SJCRH30 (cell line): ENCODE measurements at regions not wholly inside any gene's neighbourhood (a gene's known extent, or its start where the extent isn't known, plus 50 kb on each side); places are given as distances from the start of the nearest gene placed in this dataset.
"Not testable (repeated sequence)": the region's sequence is repeated elsewhere in the genome, so short reads cannot be mapped to it uniquely, and the experiment has no call there.

Experiments used
- DNase-seq, 2 experiments: peaks; one replicate each; pipeline ENCODE4 v3.0.0-alpha.2; 2015 to 2020
- H3K27ac ChIP-seq: fragments of 250-450 bp; sonication (Bioruptor Pico); 2 replicates; pipeline ENCODE4 v1.5.1; 2020; ENCODE audit warnings: mild to moderate bottlenecking, moderate library complexity
- H3K27me3 ChIP-seq: fragments of 250-450 bp; sonication (Bioruptor Pico); 2 replicates; pipeline ENCODE4 v1.5.1; 2020; ENCODE audit warnings: mild to moderate bottlenecking, moderate library complexity
- H3K36me3 ChIP-seq: fragments of 250-450 bp; sonication (Bioruptor Pico); 2 replicates; pipeline ENCODE4 v1.5.1; 2020; ENCODE audit warnings: mild to moderate bottlenecking, moderate library complexity
- H3K4me1 ChIP-seq: fragments of 250-450 bp; sonication (Bioruptor Pico); 2 replicates; pipeline ENCODE4 v1.5.1; 2020; ENCODE audit warnings: mild to moderate bottlenecking, moderate library complexity
- H3K4me3 ChIP-seq: fragments of 250-450 bp; sonication (Bioruptor Pico); 2 replicates; pipeline ENCODE4 v1.5.1; 2020; ENCODE audit warnings: mild to moderate bottlenecking, moderate library complexity
- H3K9me3 ChIP-seq: fragments of 250-450 bp; sonication (Bioruptor Pico); replicated peaks from 2 replicates; pipeline ENCODE4 v1.5.1; 2020; ENCODE audit warnings: mild to moderate bottlenecking, moderate library complexity

- H3K9me3 ChIP-seq = no peaks in the 10 kb centered on the region
- H3K27me3 ChIP-seq = no peaks in the 10 kb centered on the region
- no peak overlapping the region for H3K4me3 ChIP-seq
- DNase-seq = no peak
- H3K4me1 ChIP-seq = no peaks in the 10 kb centered on the region
- H3K27ac ChIP-seq = no peak overlapping the region
- no peaks in the 10 kb centered on the region for H3K36me3 ChIP-seq
Measured at GRCh38 chr11:114924042-114924441, 245.7 kb downstream of the NXPE2 start.

DNA sequence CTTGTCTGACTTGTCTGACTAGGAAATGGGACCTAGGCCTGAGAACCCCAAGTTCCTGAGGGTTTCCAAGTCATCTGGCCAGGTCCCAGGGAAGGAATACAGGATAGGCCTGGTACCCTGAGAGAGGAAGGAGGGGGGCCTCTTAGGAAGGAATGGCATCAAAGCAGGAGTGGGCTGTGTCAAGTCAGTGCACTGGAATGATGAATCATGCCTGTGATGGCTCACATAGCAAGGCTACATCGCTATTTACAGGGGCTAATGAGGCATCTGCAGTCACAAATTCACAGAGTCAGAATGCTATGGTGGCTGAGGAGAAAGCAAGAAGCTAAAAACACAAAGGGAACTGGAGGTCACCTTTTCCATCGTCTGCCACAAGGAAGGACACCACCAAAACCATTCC, 247.3 kb downstream of the NXPE2 start:
- Histone ChIP-seq H3K4me1 (no peaks in the 10 kb centered on the region), H3K27ac (no peak overlapping the region), H3K27me3 (no peaks in the 10 kb centered on the region), H3K9me3 (no peaks in the 10 kb centered on the region), H3K4me3 (no peak overlapping the region), H3K36me3 (no peaks in the 10 kb centered on the region)
- no peak for DNase-seq

- no peak overlapping the region for H3K27ac ChIP-seq
- no peak for DNase-seq
- no peaks in the 10 kb centered on the region for H3K36me3 ChIP-seq
Measured at GRCh38 chr11:114928260-114928870, 250.0 kb downstream of the NXPE2 start.

GRCh38 chr11:114929351-114930000, 251.1 kb downstream of the NXPE2 start:
- Histone ChIP-seq H3K36me3 (no peaks in the 10 kb centered on the region), H3K27me3 (no peaks in the 10 kb centered on the region), H3K27ac (no peak overlapping the region), H3K9me3 (no peaks in the 10 kb centered on the region), H3K4me1 (no peaks in the 10 kb centered on the region), H3K4me3 (no peak overlapping the region)
- no peak for DNase-seq

More at GRCh38 chr11:114928260-114928870, 250.0 kb downstream of the NXPE2 start:
- H3K27me3 ChIP-seq = no peaks in the 10 kb centered on the region
- H3K9me3 ChIP-seq = no peaks in the 10 kb centered on the region
- no peak overlapping the region for H3K4me3 ChIP-seq
- H3K4me1 ChIP-seq = no peaks in the 10 kb centered on the region

DNA sequence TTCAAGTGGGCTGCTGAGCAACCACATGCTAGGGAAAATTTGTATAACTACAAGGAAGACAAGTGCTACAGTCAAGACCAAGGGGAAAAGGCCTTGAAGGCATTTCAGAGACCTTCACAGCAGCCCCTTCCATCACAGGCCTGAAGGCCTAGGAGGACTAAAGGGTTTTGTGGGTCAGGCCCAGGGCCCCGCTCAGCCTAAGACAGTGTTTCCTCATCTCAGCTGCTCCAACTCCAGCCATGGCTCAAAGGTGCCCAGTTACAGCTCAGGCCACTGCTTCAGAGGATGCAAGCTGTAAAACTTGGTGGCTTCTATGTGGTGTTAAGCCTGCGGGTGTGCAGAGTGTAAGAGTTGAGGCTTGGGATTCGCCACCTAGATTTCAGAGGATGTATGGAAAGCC, 260.5 kb downstream of the NXPE2 start:
- Histone ChIP-seq H3K4me3 (no peak overlapping the region), H3K27me3 (no peaks in the 10 kb centered on the region), H3K27ac (no peak overlapping the region), H3K4me1 (no peaks in the 10 kb centered on the region), H3K36me3 (no peaks in the 10 kb centered on the region), H3K9me3 (no peaks in the 10 kb centered on the region)
- no peak for DNase-seq

- Histone ChIP-seq H3K36me3 (no peaks in the 10 kb centered on the region), H3K4me1 (no peaks in the 10 kb centered on the region), H3K9me3 (no peaks in the 10 kb centered on the region), H3K27ac (no peak overlapping the region), H3K27me3 (no peaks in the 10 kb centered on the region), H3K4me3 (no peak overlapping the region)
- no peak for DNase-seq
Measured at GRCh38 chr11:114942207-114942606, 263.9 kb downstream of the NXPE2 start.

DNA sequence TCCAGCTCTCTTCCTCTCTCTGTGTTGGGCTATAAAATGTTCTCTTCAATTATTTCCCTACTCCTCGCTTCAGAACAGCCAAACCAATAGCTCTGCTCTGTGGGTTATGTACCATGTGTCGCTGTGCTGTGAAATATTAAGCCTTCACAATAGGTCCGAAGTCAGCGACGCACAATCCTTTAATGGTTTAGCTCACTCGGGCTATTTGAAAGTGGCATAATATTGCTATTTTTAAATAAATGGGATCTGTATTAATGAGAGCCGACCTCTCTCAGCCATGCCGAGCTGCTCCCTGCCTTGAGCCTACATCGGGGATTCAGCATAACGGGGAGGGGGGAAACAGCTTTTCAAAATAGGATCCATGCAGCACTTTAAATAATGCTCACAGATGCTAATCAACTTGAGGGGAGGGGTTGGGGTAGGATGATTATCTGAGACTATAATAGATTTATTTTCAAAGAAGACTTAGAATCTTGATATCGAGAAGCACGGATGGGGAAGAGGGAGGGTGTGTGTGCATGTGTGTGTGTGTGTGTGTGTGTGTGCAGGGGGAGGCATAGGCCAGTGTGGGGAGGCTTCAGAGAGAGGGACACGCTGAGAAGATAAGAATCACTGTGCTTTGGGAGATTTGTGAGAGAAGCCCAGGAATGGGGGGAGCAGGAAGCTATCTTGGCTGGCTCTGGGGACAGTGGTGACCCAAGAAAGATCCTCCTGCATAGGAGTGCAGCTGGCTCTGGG, 271.5 kb downstream of the NXPE2 start:
- H3K27me3 ChIP-seq = no peaks in the 10 kb centered on the region
- no peak for DNase-seq
- H3K9me3 ChIP-seq = no peaks in the 10 kb centered on the region
- H3K4me3 ChIP-seq = no peak overlapping the region
- no peak overlapping the region for H3K27ac ChIP-seq
- H3K36me3 ChIP-seq = no peaks in the 10 kb centered on the region
- no peaks in the 10 kb centered on the region for H3K4me1 ChIP-seq

- no peaks in the 10 kb centered on the region for H3K36me3 ChIP-seq
- no peaks in the 10 kb centered on the region for H3K4me1 ChIP-seq
- H3K27ac ChIP-seq = no peak overlapping the region
- H3K27me3 ChIP-seq = no peaks in the 10 kb centered on the region
- DNase-seq = no peak
- no peaks in the 10 kb centered on the region for H3K9me3 ChIP-seq
- no peak overlapping the region for H3K4me3 ChIP-seq
Measured at GRCh38 chr11:114953039-114953438, 274.7 kb downstream of the NXPE2 start.

DNA sequence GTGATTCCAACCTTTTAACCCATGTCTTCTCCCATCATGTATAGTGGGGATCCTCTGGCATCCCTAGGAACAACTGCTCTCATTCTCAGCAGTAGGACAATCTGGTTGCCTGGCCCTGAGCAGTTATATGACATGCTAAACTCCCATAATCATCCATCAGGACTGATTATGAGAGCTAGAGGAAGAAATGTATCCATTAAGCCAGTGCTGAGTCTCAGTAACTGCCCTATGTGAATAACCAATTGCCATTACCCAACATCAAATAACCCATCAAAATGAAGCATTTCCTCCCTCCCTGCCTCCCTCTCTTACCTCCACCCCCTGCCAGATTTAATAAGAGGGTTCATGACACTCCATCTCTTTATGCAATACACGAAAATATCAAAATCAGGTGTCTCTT, 277.6 kb downstream of the NXPE2 start:
- Histone ChIP-seq H3K4me3 (no peak overlapping the region), H3K4me1 (no peaks in the 10 kb centered on the region), H3K27me3 (no peaks in the 10 kb centered on the region), H3K36me3 (no peaks in the 10 kb centered on the region), H3K9me3 (no peaks in the 10 kb centered on the region), H3K27ac (no peak overlapping the region)
- DNase-seq = no peak

GRCh38 chr11:114956566-114956965, 278.2 kb downstream of the NXPE2 start:
- DNase-seq = no peak
- Histone ChIP-seq H3K4me1 (no peaks in the 10 kb centered on the region), H3K27me3 (no peaks in the 10 kb centered on the region), H3K9me3 (no peaks in the 10 kb centered on the region), H3K4me3 (no peak overlapping the region), H3K36me3 (no peaks in the 10 kb centered on the region), H3K27ac (no peak overlapping the region)

DNA sequence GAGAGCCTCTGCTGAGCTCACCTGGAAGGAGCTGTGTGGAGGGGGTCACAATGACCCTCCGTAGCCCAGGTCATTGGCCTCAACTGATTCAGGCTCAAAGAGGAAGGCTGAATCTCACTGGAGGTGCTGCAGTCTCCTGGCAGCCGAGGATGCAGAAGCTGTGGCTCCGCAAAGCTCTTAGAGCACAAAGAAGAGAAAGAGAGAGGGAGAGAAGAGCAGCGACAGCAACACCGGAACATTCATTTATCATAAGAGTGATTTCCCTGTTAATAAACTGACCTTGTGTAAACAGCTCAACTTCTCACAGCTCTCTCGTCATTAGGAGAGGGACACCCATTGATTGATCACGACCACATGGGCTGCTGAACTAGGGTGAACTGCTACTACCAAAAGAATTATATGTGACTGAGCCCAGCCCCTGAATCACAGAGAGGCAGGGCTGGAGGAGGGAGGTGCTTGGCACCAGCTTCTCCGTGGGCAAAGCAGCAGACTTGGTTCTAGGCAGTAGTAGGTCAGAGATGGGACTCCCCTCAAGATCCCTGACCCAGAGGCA, 281.7 kb downstream of the NXPE2 start:
- no peak overlapping the region for H3K27ac ChIP-seq

GRCh38 chr11:114960819-114961218, 282.5 kb downstream of the NXPE2 start:
- not testable (repeated sequence) for H3K4me3 ChIP-seq, H3K4me1 ChIP-seq, H3K9me3 ChIP-seq, DNase-seq, H3K27me3 ChIP-seq, H3K36me3 ChIP-seq, H3K27ac ChIP-seq

More for the DNA sequence above, 281.7 kb downstream of the NXPE2 start:
- Histone ChIP-seq H3K36me3 (no peaks in the 10 kb centered on the region), H3K4me1 (no peaks in the 10 kb centered on the region), H3K27me3 (no peaks in the 10 kb centered on the region), H3K4me3 (no peak overlapping the region), H3K9me3 (no peaks in the 10 kb centered on the region)
- DNase-seq = no peak

- no peak for DNase-seq
- no peaks in the 10 kb centered on the region for H3K36me3 ChIP-seq
- no peak overlapping the region for H3K27ac ChIP-seq
- H3K27me3 ChIP-seq = no peaks in the 10 kb centered on the region
- H3K9me3 ChIP-seq = no peaks in the 10 kb centered on the region
- H3K4me3 ChIP-seq = no peak overlapping the region
- no peaks in the 10 kb centered on the region for H3K4me1 ChIP-seq
Measured at GRCh38 chr11:114964676-114965214, 286.4 kb downstream of the NXPE2 start.

DNA sequence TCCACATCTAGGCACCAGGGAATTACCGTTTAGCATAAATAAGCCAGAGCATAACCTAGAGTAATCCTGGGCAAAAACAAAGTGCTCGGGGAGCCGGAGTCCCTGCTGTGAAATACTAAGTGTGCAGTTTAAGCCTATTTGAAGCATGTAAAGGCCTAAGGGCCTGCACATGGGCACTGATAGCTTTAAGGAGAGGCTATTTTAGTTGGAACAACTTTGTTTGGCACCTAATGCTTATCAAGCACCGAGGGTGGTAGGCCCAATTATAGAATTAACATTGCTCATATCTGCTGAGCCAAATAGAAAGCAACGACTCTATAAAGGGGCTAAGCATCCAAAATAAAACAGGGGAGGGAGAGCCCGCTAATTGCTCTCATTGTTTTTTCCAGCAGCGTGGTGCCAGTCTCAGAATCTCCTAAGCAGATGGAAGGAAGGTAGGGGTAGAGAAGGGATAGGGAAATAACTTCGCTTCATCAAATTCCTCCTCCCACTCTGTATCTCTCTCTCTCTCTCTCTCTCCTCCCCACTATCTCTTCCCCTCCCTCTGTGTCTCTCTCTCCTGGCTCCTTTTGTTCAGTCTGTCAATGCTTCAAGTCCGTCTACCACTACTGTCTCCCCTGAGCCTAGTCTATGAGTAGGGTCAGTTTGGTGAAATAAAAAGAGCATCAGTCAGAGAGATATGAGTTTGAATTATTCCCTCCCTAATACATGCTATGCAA, 292.8 kb downstream of the NXPE2 start:
- no peaks in the 10 kb centered on the region for H3K9me3 ChIP-seq

More for the DNA sequence above, 292.8 kb downstream of the NXPE2 start:
- H3K36me3 ChIP-seq = no peaks in the 10 kb centered on the region
- no peak for DNase-seq
- no peaks in the 10 kb centered on the region for H3K4me1 ChIP-seq
- no peak overlapping the region for H3K4me3 ChIP-seq
- no peaks in the 10 kb centered on the region for H3K27me3 ChIP-seq
- H3K27ac ChIP-seq = no peak overlapping the region
